GM12872 (cell line): ENCODE measurements at regions not wholly inside any gene's neighbourhood (a gene's known extent, or its start where the extent isn't known, plus 50 kb on each side); places are given as distances from the start of the nearest gene placed in this dataset.

Experiments used
- TF ChIP-seq, protein P1 (sequence below): IDR thresholded peaks from 3 replicates; pipeline ENCODE4 v1.5.1; 2011; ENCODE audit warnings: low read depth, mild to moderate bottlenecking, low read length, moderate library complexity; ENCODE audit not compliant: insufficient read depth

DNA sequence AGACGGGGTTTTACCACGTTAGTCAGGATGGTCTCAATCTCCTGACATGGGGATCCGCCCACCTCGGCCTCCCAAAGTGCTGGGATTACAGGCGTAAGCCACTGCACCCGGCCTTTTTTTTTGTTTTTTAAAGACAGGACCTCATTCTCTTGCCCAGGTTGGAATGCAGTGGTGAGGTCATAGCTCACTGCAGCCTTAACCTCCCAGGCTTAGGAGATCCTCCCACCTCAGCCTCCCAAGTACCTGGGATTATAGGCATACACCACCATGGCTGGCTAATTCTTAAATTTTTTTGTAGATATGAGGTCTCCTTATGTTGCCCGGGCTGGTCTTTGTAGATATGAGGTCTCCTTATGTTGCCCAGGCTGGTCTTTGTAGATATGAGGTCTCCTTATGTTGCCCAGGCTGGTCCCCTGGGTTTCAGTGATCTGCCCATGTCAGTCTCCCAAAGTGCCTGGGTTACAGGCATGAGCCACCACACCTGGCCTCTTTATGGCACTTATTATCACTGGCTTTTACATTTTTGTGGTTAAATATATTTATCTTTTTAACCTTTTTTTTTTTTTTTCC lies 82.3 kb upstream of the RNU6-1 start:
- TF ChIP-seq, protein P1, sequence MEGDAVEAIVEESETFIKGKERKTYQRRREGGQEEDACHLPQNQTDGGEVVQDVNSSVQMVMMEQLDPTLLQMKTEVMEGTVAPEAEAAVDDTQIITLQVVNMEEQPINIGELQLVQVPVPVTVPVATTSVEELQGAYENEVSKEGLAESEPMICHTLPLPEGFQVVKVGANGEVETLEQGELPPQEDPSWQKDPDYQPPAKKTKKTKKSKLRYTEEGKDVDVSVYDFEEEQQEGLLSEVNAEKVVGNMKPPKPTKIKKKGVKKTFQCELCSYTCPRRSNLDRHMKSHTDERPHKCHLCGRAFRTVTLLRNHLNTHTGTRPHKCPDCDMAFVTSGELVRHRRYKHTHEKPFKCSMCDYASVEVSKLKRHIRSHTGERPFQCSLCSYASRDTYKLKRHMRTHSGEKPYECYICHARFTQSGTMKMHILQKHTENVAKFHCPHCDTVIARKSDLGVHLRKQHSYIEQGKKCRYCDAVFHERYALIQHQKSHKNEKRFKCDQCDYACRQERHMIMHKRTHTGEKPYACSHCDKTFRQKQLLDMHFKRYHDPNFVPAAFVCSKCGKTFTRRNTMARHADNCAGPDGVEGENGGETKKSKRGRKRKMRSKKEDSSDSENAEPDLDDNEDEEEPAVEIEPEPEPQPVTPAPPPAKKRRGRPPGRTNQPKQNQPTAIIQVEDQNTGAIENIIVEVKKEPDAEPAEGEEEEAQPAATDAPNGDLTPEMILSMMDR = no peak

DNA sequence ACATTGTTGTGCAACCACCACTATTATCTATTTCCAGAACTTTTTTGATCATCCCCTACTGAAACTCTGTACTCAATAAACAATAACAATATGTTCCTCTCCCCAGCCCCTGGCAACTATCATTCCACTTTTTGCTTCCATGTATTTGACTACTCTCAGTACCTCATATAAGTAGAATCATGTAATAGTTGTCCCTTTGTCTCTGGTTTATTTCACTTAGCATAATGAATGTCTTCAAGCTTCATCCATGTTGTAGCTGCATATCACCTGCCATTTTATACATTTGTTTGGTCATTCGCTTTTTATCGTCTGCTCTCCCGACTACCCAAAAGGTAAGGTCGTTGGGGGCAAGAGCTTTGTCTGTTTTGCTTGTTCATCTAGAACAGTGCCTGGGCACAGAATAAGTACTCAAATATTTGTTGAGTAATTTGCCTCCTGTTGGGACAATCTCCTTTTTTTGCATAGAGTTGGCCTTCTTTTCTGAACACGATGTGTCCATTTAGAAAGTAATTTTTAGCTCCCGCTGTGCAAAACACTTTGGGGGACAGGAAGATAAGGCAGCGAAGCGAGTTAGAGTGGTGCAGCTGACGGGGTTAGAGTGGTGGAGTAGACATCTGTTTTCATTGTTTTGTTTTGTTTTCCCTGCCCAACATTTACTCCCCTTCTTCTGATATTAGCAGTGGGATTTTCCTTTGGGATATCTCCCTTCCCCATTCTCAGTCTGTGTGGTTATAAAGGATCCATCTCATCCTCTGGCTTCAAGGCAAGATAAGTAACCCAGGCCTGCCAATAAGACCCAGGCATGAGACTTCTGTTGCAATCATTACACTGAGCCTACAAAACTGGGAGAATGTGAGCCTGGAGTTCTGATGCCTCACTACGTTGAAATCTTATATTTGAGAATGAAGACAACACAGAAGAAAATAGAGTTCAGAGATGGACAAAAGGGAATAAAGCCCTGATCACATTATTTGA lies 83.4 kb upstream of the RNU6-1 start:
- TF ChIP-seq, protein P1 = no peak

DNA sequence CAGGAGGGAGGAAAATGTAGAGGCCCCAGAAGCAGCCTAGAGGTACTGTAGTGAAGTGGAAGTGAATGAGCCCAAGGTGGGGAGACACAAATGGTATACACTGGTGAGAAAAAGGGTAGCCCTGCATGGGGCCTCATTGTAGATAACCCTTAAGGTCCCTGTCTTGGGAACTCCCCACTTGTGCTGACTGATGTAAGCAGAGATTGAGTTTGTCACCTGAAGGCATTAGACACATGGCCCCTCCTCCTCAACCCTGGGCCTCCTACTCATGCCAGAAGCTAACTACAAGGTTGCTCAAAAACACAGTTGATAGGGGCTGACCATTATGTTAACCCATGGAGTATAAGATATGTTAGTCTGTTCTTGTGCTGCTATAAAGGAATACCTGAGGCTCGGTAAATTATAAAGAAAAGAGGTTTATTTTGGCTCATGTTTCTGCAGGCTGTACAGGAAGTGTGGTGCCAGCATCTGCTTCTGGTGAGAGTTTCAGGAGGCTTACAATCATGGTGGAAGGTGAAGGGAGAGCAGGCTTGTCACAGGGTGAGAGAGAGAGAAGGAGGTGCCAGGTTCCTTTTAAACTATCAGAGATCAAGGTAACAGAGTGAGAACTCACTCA lies 84.6 kb upstream of the RNU6-1 start:
- TF ChIP-seq, protein P1 = no peak

DNA sequence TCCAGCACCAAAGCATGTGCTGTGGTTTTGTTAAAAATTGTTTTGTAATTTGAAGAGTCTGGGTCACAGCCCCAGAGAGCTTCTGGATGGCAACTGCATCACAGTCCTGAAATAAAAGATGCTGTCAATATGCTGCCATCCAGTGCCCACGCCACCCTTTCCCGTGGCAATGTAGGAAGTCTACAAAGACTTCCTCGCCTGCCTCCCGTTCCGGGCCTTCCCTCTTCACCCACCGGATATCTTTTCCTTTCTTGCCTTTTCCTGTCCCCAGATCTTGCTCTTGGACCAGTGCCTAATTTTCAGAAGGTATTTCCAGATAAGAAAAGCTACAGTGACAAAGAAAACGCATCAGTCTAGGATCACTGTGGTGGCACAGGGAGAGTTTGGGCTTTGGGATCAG lies 85.3 kb upstream of the RNU6-1 start:
- TF ChIP-seq, protein P1 = no peak

DNA sequence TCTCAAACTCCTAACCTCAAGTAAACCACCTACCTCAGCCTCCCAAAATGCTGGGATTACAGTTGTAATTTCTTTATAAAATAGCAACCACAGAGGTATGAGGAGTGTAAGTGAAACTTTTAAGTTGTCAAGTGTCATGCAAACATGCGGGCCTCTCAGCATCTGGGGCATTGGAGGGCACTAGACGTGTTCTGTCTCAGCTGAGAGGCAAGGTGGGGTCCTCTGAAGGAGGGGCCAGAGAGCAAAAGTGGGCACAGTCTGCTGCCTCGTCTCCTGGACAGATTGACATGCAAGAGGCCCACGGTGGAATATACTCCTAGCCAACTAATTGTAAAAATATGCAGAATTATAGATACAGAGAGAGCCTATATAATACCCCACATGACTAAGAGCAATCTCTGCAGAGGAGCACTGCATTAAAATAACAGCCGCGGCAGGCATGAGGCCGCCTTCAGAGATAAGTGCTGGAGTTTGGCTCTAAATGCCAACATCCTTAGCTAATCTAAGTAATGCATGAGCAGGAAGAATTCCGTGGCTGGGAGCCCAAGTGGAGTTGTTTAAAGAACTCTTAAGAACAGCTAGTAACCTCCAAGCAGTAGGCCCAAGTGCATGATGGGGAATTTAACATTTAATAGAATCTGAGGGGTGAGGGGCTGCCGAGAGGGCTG lies 87.8 kb upstream of the RNU6-1 start:
- TF ChIP-seq, protein P1 = no peak

DNA sequence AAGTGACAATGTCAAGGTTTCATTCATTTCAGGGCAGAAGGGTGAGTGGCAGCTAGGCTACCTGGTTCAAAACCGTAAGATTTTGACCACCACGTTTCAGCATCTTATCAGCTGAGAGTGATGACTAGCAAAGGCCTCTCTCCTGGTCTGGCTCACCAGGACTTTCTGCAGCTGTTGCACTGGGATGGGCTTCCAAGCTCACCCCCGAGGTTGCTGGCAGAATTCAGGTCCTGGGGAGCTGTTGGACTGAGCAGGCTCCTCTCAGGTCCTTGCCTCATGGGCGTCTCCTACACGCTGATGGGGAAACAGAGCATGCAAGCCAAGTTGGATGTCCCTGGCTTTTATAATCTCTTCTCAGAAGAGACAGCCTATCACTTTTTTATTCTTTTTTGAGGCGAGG lies 88.8 kb upstream of the RNU6-1 start:
- TF ChIP-seq, protein P1 = no peak

DNA sequence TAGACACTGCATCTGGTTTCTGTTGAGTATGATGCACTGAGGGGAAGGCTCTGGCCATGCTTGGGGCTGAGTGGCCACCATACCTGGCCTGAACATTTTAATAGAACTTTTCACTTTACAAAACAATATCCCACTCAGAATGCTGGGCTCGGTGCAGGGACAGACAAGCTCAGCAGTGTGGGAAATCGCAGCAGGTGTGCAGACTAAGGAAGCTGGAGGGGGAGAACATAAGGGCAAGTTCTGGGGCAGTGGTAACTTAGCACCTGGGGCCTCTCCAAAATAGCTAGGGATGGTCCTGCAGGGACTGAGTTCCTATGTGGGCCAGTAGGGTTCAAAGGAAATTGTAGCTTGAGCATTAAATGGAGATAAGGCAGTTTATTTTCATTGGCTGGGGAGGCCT lies 90.9 kb upstream of the RNU6-1 start:
- TF ChIP-seq, protein P1 = no peak
